Renal cortical epithelial cell (primary cell): ENCODE measurements at regions not wholly inside any gene's neighbourhood (a gene's known extent, or its start where the extent isn't known, plus 50 kb on each side); places are given as distances from the start of the nearest gene placed in this dataset.

ENCODE experiments used
- DNase-seq: peaks from one replicate; pipeline ENCODE4 v3.0.0-alpha.2; 2011; ENCODE audit warnings: low read depth

- DNase-seq, result no peak
These were observed 207.0 kb upstream of the FOXA2 start for GRCh38 chr20:22791396-22791795.

DNA sequence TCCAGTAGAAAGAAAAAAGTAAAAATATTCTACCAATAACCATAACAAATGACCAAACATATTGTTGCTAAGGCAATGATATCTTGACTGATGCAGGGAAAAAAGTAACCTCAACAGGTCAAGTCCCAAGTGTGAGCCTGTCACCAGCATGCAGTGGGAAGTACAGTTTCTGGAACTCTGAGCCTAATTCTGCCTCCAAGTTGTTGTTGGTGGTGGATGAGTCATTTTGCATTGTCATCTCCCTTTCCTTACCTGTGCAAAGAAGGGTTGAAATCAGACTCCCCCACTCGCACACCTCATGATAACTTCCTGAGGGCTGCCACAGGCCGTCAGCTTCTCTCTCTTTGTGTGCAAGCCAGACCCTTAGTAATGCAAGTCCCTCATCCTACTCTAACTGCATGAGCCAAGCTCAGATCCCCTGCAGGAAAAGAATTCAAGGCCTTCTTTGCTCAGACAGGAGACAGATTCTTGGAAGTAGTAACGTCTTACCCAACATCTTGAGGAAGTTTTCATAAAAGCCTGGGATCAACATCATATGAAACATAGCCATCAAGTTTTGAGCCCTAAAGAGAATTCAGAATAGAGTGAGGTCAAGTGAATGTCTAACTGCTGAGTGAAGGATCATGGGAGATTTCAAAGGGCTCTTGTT lies 207.6 kb upstream of the FOXA2 start:
- no peak for DNase-seq

DNA sequence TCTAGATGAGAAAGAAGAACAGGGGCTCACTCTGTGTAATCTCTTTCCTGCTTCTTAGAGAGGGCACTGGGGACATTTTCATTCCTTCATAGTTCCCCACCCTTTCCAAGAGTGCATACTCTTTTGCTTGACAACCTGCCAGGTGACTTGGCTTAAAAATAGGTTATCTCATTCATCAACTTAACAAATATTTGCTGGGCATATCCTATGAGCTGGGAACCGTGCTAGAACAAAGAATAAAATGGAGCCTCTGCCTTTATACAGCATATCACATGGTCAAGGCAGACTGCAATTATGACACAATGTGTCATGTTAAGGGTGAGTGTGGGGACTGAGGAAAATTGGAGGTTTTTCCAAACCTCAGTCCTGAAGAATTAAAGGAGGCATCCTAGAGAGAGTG lies 209.8 kb upstream of the FOXA2 start:
- DNase-seq, result no peak

GRCh38 chr20:22795433-22795832 lies 211.1 kb upstream of the FOXA2 start:
- DNase-seq, result no peak

- peak; percentile 96 for DNase-seq
These were observed 211.5 kb upstream of the FOXA2 start for GRCh38 chr20:22795871-22796270.

- DNase-seq, result peak; percentile 59
These were observed 212.2 kb upstream of the FOXA2 start for GRCh38 chr20:22796469-22797077.

- no peak for DNase-seq
These were observed 212.7 kb upstream of the FOXA2 start for GRCh38 chr20:22797103-22797502.

DNA sequence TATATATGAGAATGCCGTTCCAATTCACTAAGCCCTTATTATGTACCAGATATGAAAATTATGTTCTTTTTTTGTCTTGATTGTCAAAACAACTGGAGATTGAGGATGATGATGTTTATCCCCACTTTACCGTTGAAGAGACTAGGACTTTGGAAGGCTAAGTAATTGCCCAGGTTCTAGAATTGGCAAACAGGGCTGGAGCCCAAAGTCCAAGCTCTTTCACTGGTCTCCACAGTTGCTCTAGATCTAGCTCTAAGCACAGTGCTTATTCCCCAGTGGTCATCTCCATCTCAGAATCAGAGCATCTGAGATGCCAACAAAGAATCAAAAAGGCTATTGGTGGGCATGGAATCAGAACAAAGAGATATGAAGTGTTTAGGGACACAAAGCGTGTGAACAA lies 215.3 kb upstream of the FOXA2 start:
- DNase-seq, result no peak

DNA sequence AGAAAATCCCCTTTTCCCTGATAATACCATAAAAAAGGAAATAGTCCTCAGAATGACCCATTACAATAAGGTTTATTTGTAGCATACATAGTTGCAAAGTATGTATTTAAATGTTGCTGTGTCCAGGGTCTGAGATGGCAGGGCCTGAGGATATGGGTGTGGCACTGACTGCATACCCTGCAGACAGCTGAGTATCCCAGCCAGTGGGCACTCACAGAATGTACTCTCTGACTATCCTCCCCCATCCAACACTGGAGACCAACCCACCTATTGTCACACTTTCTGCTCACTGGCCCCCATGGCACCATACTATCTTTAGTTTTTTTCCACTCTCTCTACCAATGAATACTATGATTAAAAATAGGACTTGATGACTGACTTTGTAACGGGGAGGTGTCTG lies 215.8 kb upstream of the FOXA2 start:
- no peak for DNase-seq

DNA sequence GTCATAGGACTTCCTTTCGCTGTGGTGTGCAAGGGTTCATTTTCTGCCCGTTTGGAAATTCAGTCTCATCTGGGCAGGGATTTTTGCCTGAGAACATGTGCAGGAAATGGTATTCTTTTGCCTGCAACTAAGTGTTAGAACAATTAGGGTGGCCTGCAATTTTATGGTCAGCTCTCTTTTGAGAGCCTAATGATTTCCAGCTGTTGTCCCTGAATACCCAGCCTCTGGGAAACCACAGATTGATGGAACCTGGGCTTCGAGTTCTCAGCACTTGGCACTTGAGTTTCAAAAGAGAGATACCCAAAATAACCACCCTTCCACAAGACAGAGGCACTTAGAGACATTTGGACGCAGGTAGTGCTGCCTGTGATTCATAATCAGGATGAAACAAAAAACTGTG lies 217.2 kb upstream of the FOXA2 start:
- DNase-seq, result no peak

DNA sequence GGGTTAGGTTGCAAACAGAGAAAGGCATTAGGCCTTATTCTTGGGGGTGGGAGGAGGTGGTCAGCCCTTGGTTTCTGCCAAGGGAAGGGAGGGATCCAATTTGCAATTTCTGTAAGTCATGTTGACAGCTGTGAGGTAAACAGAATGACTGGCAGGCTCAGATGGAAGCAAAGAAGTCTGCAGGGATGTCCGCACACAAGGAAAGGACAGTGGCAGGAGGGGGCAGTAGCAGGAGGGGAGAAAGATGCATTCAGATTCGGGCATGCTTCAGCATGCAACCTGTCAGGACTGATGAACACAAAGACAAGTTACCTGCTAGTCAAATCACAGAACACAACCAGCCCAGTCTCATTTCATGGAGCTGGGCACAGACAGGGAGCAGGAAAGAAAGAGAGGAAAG lies 217.9 kb upstream of the FOXA2 start:
- DNase-seq, result no peak

DNA sequence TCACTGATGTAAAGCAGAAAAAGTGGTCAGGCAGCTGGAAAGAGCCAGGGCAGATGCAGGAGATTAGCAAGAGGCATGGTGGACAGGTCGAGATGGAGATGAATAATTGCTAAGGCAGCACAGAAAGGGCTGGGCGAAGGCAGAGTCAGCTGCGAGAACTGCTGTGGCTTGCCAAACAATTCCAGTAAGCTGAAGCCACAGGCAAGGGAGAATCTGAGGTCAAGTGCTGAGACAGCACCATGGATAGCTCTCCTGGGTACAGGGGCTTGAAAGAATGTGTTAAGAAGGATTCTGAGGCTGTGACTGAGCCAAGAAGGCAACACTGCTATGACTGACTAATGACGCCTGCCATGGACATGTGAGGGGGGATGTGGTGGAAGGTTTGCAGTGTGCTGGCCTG lies 220.8 kb upstream of the FOXA2 start:
- peak; percentile 85 for DNase-seq

DNA sequence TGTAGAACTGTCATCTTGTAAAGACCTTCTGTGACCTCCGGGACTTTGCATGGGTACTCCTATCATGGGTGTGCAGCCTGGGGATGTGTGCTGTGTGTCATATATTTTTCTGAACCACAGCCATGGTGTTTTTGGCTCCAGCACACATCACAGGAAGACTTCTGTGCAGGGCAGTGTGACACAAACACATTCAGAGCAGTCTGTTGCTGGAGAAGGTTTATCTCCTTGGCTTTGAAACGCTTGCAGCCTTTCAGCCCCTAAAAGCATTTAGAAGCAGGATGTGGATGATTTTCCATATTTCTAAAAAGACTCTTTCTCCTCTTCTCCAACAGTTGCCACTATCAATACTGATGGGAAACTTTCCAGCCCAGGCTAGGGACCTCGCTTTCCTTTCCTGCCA lies 221.6 kb upstream of the FOXA2 start:
- DNase-seq, result no peak

- no peak for DNase-seq
These were observed 222.7 kb upstream of the FOXA2 start for GRCh38 chr20:22807045-22807444.

GRCh38 chr20:22807646-22808244 lies 223.4 kb upstream of the FOXA2 start:
- no peak for DNase-seq

DNA sequence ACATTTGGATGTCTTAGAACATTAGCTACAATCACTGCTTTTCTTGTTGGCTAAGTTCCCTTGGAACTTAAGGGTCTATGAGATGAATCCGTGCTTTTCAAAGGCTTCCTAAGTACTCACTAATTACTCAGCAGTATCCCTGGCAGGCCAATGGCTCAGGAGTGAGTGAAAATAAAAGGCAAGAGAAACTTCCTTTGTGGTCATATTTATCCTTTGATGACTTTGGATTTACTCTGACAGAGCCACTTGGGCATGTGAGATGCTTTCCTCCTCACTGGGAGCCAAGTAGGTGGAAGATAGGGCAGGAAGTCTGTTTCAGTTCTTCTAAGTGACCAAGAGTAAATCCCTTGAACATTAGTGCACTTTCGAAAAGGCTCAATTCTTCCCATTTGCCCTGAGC lies 224.3 kb upstream of the FOXA2 start:
- DNase-seq, result no peak

DNA sequence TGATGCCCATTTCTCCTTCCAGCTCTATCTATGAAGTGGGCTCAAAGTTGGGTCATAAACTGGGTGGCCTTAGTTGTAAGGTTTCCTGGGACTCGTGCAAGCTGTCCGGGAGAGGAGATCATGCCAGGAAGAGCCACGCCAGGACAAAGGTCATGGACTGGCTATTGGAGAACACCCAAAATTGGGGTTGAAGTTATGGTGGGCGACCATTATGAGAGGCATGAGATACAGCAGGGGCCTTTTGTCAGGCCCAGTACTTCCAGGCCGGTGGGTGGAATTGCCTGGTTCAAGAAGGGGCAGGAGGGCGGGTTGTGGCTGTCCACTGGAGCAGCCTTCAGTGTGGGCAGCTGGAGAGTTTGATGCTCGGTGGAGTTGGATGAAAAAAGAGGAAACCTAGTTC lies 225.1 kb upstream of the SSTR4 start:
- no peak for DNase-seq

DNA sequence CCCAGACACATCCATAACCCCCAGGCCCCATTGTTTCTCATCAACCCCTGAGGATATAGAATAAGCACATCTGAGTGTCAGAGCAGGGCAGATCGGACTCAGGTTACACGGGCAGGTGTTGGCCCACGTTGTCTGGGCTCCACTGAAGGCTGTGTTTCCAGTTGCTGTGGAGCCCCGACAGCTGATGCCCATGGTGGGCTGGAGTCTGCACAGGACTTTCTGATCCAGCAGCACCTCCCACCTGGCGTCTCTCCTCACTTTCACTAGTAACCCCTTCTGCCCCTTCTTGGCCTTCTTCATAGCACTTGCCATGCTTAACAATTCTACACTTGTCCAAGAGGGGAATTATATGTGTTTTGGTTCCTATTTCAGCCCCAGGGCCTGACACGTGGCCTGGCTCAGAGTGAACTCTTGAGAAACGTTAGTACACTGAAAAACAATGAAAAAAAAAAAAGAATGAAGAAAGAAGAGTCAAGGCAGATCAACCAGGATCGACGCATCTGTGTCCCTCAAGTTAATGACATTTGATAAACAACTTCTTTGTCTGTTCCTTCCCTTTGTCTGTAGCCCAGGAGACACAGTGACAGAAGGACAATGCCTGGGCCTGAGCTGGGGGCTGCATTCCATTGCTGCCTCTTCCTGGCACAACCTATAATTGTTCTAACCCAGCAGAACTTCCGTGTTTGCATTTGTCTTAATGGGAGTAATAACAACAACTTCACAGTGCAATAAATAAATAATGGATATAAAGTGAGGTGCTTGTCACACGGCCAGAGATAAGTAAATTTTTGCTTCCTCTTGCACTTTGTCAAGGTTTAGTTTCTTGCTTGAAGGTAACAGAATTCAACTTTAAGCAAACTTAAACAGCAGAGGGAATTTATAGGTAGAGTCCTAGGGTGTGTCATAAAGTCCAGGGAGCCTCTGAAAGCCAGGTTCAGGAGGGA lies 224.2 kb upstream of the SSTR4 start:
- DNase-seq, result no peak

DNA sequence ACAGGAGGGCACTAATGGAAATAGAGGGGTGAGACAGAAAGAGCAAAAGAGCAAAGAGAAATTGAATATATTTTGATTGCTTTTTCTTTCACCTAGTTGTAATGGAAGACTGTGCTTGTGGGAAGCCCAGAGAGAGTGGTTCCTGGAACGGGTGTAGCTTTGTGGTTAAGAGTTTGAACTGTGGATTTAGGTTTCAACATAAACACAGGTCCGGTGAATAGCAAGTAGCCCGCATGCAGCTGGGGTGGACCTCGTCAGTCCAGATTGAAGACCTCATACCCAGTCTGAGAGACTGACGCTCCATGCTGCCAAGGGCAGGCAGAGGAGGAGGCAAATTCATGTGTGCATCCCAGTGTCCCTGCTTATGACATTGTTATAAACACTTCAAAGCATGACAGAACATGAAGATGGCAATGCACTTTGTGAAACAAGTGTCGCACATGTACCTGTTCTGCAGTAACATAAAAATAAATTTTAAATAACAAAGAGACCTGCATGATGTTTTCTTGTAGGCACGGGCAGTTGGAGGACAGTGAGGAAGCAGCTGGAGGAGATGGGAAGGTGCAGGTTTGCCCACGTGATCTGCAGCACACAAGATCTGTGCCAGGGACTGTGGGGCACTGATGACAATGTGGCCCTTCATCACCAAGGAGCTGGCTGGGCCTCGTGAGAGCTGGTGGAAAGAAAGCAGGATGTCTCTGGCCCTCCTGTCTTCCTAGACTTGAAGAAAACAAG lies 220.5 kb upstream of the SSTR4 start:
- no peak for DNase-seq

- DNase-seq, result no peak
These were observed 219.9 kb upstream of the SSTR4 start for GRCh38 chr20:22815206-22815551.

DNA sequence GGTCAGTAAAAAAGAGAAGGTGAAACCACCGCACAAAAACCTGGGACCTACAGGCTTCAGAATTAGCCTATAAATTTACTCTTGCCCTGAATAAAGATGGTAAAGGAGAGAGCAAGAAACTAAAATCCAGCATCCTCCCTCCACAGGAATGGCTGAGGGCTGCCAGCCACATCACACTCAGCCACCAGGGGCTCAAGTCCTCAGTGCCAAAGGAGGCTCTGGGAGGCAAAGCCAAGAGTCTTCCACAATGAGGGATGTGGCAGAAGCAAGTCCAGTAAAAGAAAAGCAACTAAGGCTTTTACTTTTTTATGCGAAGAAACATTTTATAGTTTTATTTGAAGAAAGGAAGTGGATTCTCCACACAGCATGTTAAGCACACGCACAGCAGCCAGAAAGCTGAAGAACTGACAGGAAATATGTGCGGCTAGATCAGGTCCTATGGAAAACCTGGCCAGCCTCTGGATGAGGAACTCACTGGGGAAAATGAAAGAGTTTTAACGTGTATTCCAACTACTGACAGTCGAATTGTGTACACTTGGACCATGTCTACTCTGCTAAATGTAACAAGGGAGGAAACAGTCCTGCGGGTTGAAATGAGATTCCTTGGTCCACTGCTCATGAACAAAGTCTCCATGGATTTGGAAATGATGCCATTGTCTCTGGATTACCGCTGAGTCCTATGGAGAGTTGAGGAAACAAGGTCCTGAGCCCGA lies 219.4 kb upstream of the SSTR4 start:
- no peak for DNase-seq
